ENCODE measurements at regions not wholly inside any gene's neighbourhood (a gene's known extent, or its start where the extent isn't known, plus 50 kb on each side); places are given as distances from the start of the nearest gene placed in this dataset.

GRCh38 chr3:154071146-154071545 is 50.0 kb upstream of the ARHGEF26 start:
- no peak overlapping the region for H3K4me3 ChIP-seq (ENCODE audit: low read depth, low read length)
- ChIA-PET POLR2A (no interaction called here), CTCF (interaction anchor here (1.0 kb wide), 1 partner anchor 19 kb away, joined by 7 read pairs; no protein-coding TSS in a partner anchor)
- H3K36me3 ChIP-seq (ENCODE audit: control insufficient read depth in 2 of 2, insufficient read depth in 1 of 2, low read length in 2 of 2): no peaks in the 10 kb centered on the region
- H3K27ac ChIP-seq (ENCODE audit: extremely low read depth, low read depth, low read length): no peak overlapping the region
- H3K4me1 ChIP-seq (ENCODE audit: control insufficient read depth, insufficient read depth, low read length): no peaks in the 10 kb centered on the region
- H3K9me3 ChIP-seq (ENCODE audit: control insufficient read depth, insufficient read depth, low read depth, low read length): no peaks in the 10 kb centered on the region
- TF ChIP-seq PRDM10 (tag by site-specific recombination; IDR thresholded peaks at IDR 0.05) (no peak), HIC1 (tag by site-specific recombination; IDR thresholded peaks at IDR 0.05) (no peak), ZNF157 (tag by site-specific recombination; IDR thresholded peaks at IDR 0.05) (no peak), ZNF37A (tag by site-specific recombination; IDR thresholded peaks at IDR 0.05) (no peak), ZNF112 (tag by site-specific recombination; IDR thresholded peaks at IDR 0.05) (no peak), ELK4 (IDR thresholded peaks at IDR 0.05; ENCODE audit: borderline replicate concordance, low read depth, low read length) (no peak), SP3 (tag by site-specific recombination; IDR thresholded peaks at IDR 0.05) (no peak), ZNF621 (tag by site-specific recombination; IDR thresholded peaks at IDR 0.05) (no peak), TCF7L2 (IDR thresholded peaks at IDR 0.05; ENCODE audit: borderline replicate concordance, low read depth, low read length) (no peak), ZNF174 (tag by site-specific recombination; IDR thresholded peaks at IDR 0.05) (no peak), ZNF747 (tag by site-specific recombination; IDR thresholded peaks at IDR 0.05) (no peak), ZNF280C (tag by site-specific recombination; IDR thresholded peaks at IDR 0.05) (no peak), ZBTB1 (tag by site-specific recombination; IDR thresholded peaks at IDR 0.05) (no peak), ZNF610 (tag by site-specific recombination; IDR thresholded peaks at IDR 0.05; ENCODE audit: borderline replicate concordance) (no peak), ZNF10 (tag by site-specific recombination; IDR thresholded peaks at IDR 0.05) (no peak), AEBP2 (tag by site-specific recombination; IDR thresholded peaks at IDR 0.05; ENCODE audit: borderline replicate concordance) (no peak), ZBTB10 (tag by site-specific recombination; IDR thresholded peaks at IDR 0.05) (no peak), YY2 (tag by site-specific recombination; IDR thresholded peaks at IDR 0.05) (no peak)

Data from HEK293 (cell line).